Activated CD8-positive, alpha-beta memory T cell treated with anti-CD3 and anti-CD28 coated beads, Interleukin-2, amount 50 U/mL, for 1 hour (primary cell): ENCODE measurements at regions not wholly inside any gene's neighbourhood (a gene's known extent, or its start where the extent isn't known, plus 50 kb on each side); places are given as distances from the start of the nearest gene placed in this dataset.

Source experiments
- DNase-seq: peaks from one replicate; pipeline ENCODE4 v3.0.0-alpha.2; 2020; ENCODE audit errors: extremely low read depth

DNA sequence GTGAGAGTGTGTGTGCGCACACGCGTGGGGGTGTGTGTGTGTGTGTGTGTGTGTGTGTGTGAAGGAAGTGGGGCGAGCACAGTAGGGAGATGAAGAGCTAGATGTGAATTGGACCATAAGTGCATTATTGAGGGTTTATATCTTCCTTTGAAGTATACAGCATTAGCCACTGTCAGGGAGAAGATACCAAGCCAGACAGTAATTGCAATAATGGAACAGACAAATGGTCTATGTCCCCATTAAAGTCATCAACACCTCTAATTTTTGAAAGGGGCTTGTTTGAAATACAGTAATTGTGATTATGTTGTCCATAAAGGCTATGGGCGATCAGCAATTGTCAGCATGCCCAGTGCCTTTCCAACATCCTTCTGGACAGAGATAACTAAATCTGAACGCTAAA is 429.2 kb upstream of the NR2F2 start:
- DNase-seq = no peak

DNA sequence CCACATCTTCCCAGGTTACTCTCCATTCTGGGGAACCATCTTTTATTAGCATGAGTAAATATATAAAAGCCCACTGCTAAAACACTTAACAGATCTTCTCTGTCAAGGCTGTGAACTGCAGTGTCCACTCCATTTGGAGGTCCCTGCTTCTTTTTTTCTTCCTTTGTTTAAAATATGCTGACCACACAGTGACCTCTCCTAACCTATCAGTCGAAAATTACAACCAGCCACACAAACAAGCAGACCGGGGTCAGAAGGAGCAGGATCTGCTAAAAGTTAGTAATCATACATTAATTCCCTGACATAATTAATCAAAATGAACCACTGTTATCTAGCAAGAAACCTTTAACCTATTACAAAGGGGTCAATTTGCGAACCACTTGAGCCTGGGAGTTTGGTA is 427.9 kb upstream of the NR2F2 start:
- DNase-seq = no peak

DNA sequence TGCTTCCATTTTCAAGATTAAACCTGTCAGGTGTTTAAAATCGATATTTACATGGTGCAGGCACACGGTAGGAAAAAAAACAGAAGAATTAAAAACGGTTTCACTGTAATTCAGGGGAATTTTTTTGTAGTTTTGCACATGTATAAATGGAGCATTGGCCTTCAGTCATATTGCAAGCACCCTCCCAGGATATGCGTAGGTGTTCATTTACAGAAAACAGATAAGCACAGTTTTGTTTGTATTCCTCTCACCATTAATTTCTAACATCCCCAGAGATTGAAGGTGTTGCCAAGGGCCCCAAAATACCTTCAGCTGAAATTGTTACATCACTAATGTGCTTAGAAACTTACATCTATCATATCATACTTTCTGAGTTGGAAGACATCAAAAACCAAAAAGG is 427.1 kb upstream of the NR2F2 start:
- DNase-seq = no peak

DNA sequence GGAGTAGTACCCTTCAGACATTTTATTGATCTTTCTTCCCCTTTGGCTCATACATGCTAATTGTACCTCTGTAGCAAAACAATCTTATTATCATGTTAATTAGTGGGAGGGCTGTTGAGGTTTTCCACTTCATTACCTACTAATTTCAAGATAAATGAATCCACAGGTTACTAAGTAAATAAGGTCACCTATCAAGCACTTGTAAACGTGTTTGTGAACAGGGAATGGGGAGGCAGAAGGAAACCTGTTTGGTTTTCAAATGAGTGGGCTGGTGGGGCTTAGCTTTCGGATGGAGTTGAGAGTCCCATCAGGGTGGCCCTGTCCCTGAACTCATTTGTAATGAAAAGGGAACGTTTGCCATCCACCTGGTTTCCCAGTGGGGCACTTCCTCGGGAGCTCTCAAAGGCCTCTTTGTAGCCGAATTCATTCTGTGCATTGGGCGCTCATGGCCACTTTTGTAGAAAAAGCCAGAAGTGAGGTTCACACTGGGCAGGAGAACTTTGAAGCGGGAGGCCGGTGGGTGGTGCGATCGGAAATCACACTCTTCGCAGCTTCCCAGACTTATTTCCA is 419.8 kb upstream of the NR2F2 start:
- DNase-seq = no peak

DNA sequence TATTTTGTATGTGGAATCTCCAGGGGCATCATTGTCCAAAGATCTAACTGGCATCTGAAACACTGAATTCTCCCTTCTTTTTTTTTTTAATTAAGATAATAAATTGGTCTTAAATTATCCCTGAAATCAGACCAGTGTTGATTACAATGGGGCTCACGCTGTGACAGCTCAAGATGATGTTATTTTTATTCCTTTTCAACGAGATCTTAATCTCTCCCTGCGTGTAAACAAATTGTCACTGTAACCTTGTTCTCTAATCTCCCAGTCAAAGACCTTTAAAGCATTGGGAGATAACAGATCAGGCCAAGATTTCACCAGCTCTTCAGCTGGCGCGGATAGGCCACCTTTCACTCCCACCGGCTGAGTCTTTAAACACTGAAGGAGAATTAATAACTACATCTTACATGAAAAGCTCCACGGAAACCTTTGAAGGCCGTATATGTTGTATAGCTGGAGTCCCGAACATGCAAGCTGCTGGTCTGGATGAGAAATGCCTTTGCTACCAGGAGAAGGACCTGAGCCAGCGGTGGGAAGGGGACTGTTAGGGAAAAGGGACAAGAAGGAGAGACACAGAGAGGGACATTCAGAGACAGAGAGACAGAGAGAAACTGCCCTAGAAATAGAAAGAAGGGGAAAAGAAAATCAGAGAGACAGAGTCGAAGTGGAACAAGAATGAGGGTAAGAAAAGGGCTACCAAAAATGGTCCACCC is 418.8 kb upstream of the NR2F2 start:
- DNase-seq = no peak

DNA sequence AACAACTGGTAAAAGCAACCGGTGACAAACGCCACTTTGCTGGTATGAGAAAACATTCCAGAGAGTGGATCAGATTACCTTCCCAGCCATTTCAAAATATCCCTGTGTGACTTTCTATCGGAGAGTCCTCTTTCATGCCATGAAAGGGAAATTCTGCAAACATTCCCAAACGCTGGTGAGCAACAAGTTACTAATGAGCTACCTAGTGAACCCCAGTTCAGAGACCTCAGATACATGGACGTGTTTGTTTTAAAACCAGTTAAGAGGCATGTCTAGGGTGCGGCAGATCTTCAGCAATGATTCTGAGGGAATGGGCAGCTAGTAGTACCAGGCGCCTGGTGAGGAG is 418.2 kb upstream of the NR2F2 start:
- no peak for DNase-seq

DNA sequence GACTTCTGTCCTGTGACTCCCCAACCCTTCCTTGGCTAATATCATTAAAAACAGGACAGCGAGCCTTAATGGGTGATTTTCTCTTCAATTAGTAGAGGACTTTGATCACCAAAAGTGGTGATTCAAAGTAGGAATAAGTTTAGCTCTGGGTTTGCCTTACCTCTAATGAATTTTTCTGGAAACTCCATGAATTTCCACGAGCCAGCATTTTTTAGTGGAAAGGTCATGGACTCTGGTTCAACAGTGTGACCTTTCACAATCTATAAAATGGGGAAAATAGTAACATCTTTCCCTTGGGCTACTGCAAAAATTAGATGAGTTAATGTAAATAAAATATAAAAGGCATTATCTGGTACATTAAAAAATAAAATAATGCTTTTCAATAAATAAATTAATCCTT is 417.8 kb upstream of the NR2F2 start:
- no peak for DNase-seq

DNA sequence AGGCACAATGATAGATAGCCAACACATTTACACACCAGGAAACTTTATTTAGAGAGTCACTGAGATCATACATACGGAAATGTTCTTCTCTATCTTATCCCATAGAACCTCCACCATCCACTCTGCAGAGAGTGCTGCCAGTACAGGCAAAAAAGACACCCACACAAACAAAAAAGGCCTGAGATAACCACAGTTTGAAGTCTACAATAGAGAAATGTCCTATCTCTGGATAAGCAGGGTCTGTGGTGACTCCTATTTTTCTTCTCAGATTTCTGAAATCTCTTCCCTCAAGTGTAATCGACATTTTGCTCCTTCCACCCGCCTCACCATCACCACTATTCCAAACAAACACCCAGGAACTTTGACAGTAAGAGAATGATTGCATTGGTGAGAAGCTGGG is 413.9 kb upstream of the NR2F2 start:
- no peak for DNase-seq

DNA sequence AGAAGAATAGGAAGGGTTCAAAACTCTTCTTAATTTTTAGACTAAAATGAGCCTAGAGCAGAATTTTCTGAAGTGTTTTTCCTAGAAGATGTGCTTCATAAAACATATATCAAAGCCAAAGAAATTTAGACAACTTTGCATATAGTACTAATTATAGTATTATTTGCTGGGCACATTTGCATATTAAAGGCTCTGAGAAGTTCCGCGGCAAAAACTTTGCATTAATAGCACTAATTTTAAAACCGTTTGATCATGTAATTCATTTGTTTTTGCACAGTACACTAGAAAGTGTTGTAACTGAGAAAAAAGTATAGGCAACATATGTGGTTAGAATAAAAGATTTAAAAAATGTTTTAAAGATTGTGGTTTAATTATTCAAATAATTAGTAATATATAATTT is 412.0 kb upstream of the NR2F2 start:
- DNase-seq = no peak

DNA sequence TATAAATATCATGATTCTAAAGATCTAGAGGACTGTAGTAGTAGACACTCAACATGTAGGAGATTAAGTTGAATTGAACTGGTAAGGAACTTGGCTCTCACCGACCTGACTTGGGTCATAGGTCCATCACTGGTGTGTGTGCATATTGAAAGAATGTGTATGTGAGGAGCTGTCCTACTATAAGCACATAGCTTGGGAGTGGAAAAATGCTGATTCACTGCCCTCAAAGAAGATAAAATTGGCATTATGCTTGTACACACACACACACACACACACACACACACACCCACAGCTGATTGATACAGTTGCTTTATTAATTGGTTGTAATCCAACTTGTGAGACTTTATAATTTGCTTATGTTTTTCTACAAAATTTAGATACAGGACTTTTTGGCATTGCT is 411.0 kb upstream of the NR2F2 start:
- DNase-seq = no peak

DNA sequence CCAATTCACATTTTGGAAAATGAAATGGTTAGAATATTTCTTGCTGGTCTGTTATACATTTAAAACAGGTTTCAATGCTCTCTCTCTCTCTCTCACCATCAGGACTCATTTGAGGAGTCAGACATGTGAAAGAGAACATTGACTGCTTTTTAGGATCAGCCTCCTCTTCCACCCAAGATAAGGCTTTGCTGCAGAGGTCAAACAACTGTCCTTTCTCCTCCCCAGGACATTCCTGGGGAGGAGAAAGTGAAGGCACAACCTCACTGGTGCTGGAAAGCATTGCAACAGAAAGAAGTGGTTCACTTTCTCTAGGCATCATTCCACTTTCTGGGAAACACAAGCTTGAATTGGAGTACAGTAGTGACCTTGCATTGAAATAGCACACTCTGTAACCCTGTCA is 409.1 kb upstream of the NR2F2 start:
- DNase-seq = no peak

DNA sequence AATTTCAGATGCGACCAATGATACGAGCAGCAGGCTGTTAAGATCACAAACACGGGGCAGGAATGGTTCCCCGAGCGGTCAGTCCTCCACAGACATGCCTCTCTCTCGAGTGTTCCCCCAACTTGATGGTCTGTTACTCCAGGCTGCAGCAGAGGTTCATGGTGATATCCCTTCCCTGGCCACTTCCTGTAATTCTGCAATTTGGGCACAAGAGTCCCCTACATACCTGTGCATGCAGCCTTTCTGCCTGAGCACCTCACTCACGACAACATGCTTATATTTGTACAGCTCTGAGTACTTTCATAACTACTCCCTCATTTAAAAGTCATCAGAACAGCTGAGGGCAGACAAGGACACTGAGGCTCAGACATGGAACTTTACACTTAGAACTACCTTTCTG is 408.1 kb upstream of the NR2F2 start:
- no peak for DNase-seq

DNA sequence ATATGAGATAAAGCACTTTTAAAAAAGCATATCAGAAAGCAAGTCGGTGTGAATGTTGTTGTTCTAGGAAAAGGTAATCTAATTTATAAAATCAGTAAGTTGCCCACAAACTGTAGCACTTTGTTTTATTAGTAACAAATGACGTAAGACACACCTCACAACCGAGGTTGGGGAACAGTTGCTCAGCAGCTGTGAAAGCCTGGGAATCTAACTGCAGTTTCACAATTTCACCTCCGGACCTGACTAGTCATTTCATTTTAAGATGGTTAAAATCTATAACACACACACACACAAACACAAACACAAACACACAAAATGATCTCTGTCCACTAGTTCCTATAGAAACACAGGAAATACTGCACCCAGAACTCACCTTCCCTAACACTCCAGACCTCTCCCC is 406.7 kb upstream of the NR2F2 start:
- no peak for DNase-seq

DNA sequence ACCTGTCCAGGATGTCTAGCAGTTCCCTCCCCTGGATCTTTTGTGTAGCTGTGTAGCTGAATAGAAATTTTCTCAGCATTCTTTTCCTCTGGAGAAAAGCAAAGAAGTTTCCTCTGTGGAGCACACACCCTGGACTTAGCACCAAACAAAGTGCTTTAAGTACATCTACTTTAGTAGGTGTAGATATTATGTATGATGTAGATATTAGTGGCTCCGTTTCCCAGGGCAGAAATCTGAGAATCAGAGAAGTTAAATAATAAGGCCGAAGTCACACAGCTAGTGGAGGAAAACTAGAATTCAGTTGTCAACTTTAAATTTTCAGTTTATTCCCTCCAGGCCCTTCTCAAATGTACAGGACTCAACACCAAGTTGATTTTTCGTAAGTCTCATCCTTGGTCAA is 401.7 kb upstream of the NR2F2 start:
- no peak for DNase-seq

DNA sequence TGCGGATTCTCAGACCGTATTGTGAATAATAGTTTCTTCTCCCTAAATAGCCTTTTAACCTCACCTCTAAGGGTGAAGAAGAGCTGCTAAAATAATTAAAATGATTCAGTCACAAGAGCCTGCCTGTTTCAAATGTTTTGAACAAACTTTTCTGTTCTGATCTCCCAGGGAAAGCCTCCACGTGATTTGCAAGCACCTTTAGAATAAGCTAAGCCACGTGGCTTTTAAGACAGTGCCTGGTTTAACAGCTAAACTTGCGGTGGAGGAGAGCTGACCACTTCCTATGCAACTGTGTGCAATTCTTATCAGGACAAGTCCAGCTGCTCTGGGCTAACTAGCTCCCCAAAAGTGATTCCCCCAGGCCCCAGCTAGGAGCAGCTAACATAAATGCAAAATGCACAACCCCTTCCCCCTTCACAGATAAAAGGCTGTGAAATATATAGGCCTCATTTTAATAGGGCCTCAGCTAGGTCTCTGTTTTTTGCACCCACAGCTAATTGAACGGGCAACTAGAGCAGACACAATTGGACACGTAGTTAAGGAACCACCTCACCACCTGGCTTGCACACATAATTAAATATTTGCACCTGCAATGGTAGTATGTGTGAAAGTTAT is 401.2 kb upstream of the NR2F2 start:
- DNase-seq = no peak

DNA sequence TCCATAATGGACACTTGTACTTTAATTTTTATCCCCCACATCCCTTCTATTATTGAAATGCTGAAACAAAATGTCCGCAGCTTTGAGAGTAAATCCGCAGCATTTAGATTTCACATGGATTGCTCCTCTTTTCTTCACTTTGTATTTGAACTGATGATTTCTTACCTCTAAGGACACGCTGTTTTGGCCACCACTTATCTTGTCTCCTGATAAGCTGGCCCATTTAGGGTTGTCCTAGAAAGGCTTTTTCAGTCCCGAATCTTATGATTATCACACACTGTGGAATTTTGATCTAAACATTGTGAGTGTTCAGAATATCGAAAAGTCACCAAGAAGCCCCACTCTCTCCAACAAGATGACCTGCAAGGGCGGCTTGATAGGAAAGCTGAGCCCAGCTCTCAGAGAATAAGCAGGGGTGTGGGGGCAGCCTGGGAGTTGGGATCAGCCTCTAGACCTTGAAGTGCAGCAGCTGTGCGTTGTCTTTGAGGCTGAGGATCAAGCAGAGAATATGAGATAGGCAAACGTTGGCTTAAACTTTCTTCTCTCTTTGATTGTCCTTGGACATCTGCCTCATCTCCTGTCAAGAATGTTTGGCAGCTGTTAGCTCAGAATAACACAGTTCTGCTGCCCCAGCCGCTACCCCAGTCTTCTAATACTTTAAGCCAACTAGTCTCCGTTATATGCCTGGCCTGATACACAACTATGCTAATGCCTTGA is 399.7 kb upstream of the NR2F2 start:
- DNase-seq = no peak

DNA sequence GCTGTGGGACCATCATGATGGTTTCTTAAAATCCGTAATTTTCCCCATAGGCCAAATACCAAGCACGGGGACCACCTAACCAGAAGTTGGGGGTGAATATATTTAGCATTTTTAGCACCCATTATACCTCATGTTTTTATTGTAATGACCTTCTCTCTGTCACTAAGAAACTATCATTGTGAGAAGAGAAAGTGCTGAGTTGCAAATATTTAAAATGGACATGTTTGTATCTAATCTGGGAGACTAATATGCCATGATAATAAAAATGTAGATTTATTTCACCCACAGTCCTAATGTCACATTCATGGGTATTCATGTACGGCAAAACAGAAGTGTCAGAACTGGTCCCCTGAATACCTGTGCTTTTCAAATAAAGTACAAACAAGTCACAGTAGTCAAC is 398.9 kb upstream of the NR2F2 start:
- no peak for DNase-seq

DNA sequence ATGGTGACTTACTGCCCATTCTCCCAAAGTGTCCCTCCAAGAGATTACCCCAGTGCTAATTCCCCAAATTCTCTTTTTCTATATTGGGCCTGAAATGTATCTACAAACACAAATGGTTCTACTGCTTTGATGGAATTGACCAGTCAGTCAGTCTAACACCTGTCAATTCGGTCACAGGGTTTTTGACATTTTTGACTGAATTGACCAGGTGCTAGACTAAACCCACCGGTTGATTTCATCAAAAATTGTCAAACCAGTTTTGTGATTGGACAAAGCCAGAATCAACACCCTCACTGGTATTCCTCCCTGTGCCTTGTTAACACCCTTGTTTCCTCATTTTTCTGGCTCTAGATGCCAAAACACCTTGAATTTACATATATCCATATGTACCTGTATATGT is 398.4 kb upstream of the NR2F2 start:
- no peak for DNase-seq

DNA sequence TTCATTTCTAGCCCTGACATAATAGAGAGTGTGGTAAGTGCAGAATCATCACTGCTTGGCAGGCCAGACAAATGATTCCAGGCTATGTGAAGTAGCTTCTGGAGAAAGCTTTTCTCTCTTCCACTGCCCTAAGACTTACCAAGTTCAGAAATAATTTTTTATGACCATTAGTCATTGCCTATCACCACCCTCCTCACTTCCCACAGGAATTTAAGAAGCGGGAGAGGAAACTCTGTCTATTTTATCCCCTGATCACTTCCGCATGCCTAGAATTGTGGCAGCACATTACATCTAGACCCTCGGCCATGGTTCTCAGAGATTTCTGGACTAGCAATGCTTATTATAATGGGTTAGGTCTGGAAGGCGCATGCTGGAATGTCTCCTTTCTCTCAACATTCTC is 397.8 kb upstream of the NR2F2 start:
- no peak for DNase-seq

DNA sequence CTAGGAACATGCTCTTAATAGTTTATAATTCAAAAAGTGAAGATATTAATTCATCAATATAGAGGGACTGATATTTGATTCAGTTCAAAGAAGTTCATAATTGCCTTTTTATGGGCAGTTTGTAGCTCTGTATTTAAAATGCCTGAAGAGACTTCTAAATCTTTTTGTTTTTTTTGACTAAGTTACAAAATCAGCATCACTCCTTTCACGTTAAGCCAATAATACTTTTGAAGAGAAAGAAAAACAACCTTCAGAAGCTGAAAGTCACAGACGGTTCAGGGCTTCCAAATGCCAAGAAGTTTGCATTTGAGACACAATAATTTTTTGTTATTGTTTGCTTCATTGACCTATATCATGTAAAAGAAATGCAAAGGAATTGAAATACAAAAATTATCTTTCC is 394.6 kb upstream of the NR2F2 start:
- DNase-seq = no peak

DNA sequence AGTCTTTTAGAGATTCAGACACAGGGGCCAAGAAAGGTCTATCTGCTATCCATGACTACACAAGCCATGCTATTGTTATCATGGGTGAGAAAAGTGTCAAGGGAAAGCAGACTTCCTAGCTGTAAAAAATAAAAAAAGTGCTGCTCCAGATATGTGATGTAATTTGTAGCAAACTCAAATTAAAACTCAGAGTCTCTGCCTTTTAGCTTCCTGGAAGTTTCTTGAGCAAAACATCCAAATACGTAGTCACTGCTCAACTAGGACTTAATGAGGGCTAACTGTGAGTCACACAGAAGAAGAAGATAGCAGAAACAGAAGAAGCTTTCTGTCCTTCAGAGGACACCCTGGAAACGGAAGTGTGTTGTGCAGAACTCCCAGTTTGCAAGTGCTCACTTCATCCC is 393.4 kb upstream of the NR2F2 start:
- no peak for DNase-seq

DNA sequence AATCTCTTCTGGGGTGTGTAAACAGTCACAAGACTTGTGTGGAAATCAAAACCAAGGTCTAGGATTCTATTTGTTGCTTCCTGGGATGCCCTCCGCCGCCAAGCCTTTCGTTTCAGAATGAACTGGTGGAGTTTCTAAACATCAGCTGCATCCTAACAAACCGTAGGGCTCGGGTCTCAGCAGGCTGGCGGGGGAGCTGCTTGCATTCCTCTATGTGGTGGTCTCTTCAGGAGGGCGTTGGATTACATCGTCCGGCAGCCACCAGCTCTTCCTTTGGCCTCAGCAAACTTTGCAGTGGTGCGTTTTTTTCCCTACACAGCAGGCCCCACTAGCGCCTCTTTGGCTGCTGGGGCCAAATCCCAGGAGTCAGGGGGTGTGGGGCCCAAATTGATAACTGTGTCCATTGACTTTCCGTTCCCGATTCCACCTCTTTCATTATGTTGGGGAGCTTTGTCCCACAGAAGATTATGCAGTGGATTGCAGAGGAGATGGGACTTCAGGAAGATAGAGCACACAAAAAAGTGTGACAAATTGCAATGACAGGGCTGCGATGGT is 390.0 kb upstream of the NR2F2 start:
- no peak for DNase-seq

DNA sequence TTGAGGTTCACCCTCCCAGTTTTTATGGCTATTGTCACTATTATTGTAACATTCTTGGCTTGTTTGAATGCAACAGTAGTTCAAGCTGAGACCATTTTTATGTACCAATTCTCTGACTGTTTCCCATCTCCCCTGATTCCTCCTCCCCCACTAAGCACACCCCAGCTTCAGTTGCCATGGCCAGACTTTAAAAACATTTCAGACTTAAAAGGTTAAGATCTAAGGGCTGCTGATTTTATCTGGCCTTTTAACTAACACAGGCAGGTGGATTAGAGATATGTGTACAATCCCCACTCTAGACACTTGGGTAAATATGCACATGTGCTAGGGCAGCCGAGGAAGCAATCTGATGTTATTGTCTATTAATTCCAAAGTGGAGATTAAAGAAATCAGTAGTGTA is 386.3 kb upstream of the NR2F2 start:
- DNase-seq = no peak
